NCI-H2029 (cell line): ENCODE measurements at regions not wholly inside any gene's neighbourhood (a gene's known extent, or its start where the extent isn't known, plus 50 kb on each side); places are given as distances from the start of the nearest gene placed in this dataset.

Experiments
- DNase-seq: peaks from one replicate; lab custom pipeline; 2025; lab: John Stamatoyannopoulos, UW

- DNase-seq: no peak
Measured at GRCh38 chr11:92790926-92791616, 178.4 kb upstream of the MTNR1B start.

GRCh38 chr11:92791886-92792285, 177.6 kb upstream of the MTNR1B start:
- no peak for DNase-seq

GRCh38 chr11:92793189-92793588, 176.3 kb upstream of the MTNR1B start:
- no peak for DNase-seq

- no peak for DNase-seq
Measured at GRCh38 chr11:92794783-92795182, 174.7 kb upstream of the MTNR1B start.

GRCh38 chr11:92796744-92797143, 172.7 kb upstream of the MTNR1B start:
- no peak for DNase-seq

- DNase-seq: no peak
Measured at GRCh38 chr11:92797874-92798273, 171.6 kb upstream of the MTNR1B start.

GRCh38 chr11:92801685-92802084, 167.8 kb upstream of the MTNR1B start:
- DNase-seq: no peak

GRCh38 chr11:92802644-92803043, 166.8 kb upstream of the MTNR1B start:
- DNase-seq: no peak

- no peak for DNase-seq
Measured at GRCh38 chr11:92803391-92803790, 166.1 kb upstream of the MTNR1B start.

GRCh38 chr11:92804388-92804966, 165.0 kb upstream of the MTNR1B start:
- DNase-seq: no peak

- no peak for DNase-seq
Measured at GRCh38 chr11:92808022-92808421, 161.4 kb upstream of the MTNR1B start.

GRCh38 chr11:92810423-92811064, 158.9 kb upstream of the MTNR1B start:
- DNase-seq: no peak

GRCh38 chr11:92811341-92811740, 158.1 kb upstream of the MTNR1B start:
- no peak for DNase-seq

- DNase-seq: no peak
Measured at GRCh38 chr11:92812841-92813240, 156.6 kb upstream of the MTNR1B start.

GRCh38 chr11:92819830-92820229, 149.6 kb upstream of the MTNR1B start:
- DNase-seq: no peak

GRCh38 chr11:92820860-92821259, 148.6 kb upstream of the MTNR1B start:
- DNase-seq: no peak

- no peak for DNase-seq
Measured at GRCh38 chr11:92822410-92822809, 147.0 kb upstream of the MTNR1B start.

GRCh38 chr11:92826136-92826535, 143.3 kb upstream of the MTNR1B start:
- DNase-seq: peak; percentile 5

- DNase-seq: no peak
Measured at GRCh38 chr11:92826603-92827002, 142.8 kb upstream of the MTNR1B start.

GRCh38 chr11:92827132-92827531, 142.3 kb upstream of the MTNR1B start:
- peak; percentile 41 for DNase-seq

GRCh38 chr11:92828556-92828955, 140.9 kb upstream of the MTNR1B start:
- DNase-seq: no peak

- no peak for DNase-seq
Measured at GRCh38 chr11:92829121-92829520, 140.3 kb upstream of the MTNR1B start.

GRCh38 chr11:92829671-92830070, 139.8 kb upstream of the MTNR1B start:
- no peak for DNase-seq
